H9 (cell line): ENCODE measurements at regions not wholly inside any gene's neighbourhood (a gene's known extent, or its start where the extent isn't known, plus 50 kb on each side); places are given as distances from the start of the nearest gene placed in this dataset.

Experiments
- DNase-seq: peaks from one replicate; pipeline ENCODE4 v3.0.0-alpha.2; 2017
- H2AFZ ChIP-seq: one replicate; pipeline ENCODE4 v1.6.1; 2013; ENCODE audit warnings: mild to moderate bottlenecking, low read length, control low read depth, moderate library complexity
- H2AK5ac ChIP-seq: 2 replicates; pipeline ENCODE4 v1.6.1; 2013; ENCODE audit warnings: low read length, control low read depth, mixed read lengths; ENCODE audit not compliant: insufficient read length
- H2BK120ac ChIP-seq: one replicate; pipeline ENCODE4 v1.6.1; 2013; ENCODE audit warnings: low read depth, mild to moderate bottlenecking, low read length, control low read depth, inconsistent platforms; ENCODE audit not compliant: poor library complexity, severe bottlenecking
- H2BK12ac ChIP-seq: 2 replicates; pipeline ENCODE4 v1.6.1; 2013; ENCODE audit warnings: low read length, control low read depth, mixed read lengths, low read depth; ENCODE audit not compliant: insufficient read length
- H2BK15ac ChIP-seq: 2 replicates; pipeline ENCODE4 v1.6.1; 2013; ENCODE audit warnings: low read depth, low read length, control low read depth
- H2BK20ac ChIP-seq: one replicate; pipeline ENCODE4 v1.6.1; 2013; ENCODE audit warnings: low read depth, mild to moderate bottlenecking, low read length, control low read depth, inconsistent platforms; ENCODE audit not compliant: poor library complexity, severe bottlenecking
- H2BK5ac ChIP-seq: 2 replicates; pipeline ENCODE4 v1.6.1; 2013; ENCODE audit warnings: low read length, control low read depth, mixed read lengths; ENCODE audit not compliant: insufficient read length
- H3K14ac ChIP-seq: 2 replicates; pipeline ENCODE4 v1.6.1; 2013; ENCODE audit warnings: low read length, control low read depth; ENCODE audit not compliant: insufficient read depth
- H3K18ac ChIP-seq: 2 replicates; pipeline ENCODE4 v1.6.1; 2013; ENCODE audit warnings: low read depth, mild to moderate bottlenecking, mixed read lengths, low read length, control low read depth; ENCODE audit not compliant: insufficient read length
- H3K23ac ChIP-seq: 2 replicates; pipeline ENCODE4 v1.6.1; 2013; ENCODE audit warnings: low read length, control low read depth, mixed read lengths, low read depth; ENCODE audit not compliant: insufficient read length
- H3K23me2 ChIP-seq: 2 replicates; pipeline ENCODE4 v1.6.1; 2013; ENCODE audit warnings: low read depth, mild to moderate bottlenecking, mixed read lengths, low read length, control low read depth; ENCODE audit not compliant: insufficient read length, poor library complexity, severe bottlenecking
- H3K27ac ChIP-seq: 2 replicates; pipeline ENCODE4 v1.5.1; 2013; ENCODE audit warnings: low read length, control low read depth, mixed read lengths, low read depth; ENCODE audit not compliant: insufficient read length
- H3K27me3 ChIP-seq: 2 replicates; pipeline ENCODE4 v1.6.1; 2013; ENCODE audit warnings: low read length, control low read depth, inconsistent platforms; ENCODE audit not compliant: insufficient read depth
- H3K4ac ChIP-seq: 2 replicates; pipeline ENCODE4 v1.6.1; 2013; ENCODE audit warnings: low read depth, mild to moderate bottlenecking, control low read depth, inconsistent platforms, low read length, moderate library complexity
- H3K4me1 ChIP-seq: 2 replicates; pipeline ENCODE4 v1.6.1; 2013; ENCODE audit warnings: low read length, control low read depth, inconsistent platforms; ENCODE audit not compliant: insufficient read depth
- H3K4me2 ChIP-seq: 2 replicates; pipeline ENCODE4 v1.6.1; 2013; ENCODE audit warnings: low read length, control low read depth, mixed read lengths; ENCODE audit not compliant: insufficient read length, insufficient read depth
- H3K56ac ChIP-seq: 2 replicates; pipeline ENCODE4 v1.6.1; 2013; ENCODE audit warnings: low read depth, mild to moderate bottlenecking, mixed read lengths, low read length, control low read depth; ENCODE audit not compliant: insufficient read length
- H3K79me1 ChIP-seq: 2 replicates; pipeline ENCODE4 v1.6.1; 2013; ENCODE audit warnings: low read depth, mild to moderate bottlenecking, moderate library complexity, low read length, control low read depth, inconsistent platforms; ENCODE audit not compliant: insufficient read depth, poor library complexity, severe bottlenecking
- H3K79me2 ChIP-seq: 2 replicates; pipeline ENCODE4 v1.6.1; 2013; ENCODE audit warnings: low read length, control low read depth, inconsistent platforms; ENCODE audit not compliant: insufficient read depth
- H3K9ac ChIP-seq: 2 replicates; pipeline ENCODE4 v1.6.1; 2013; ENCODE audit warnings: low read length, control low read depth, mixed read lengths; ENCODE audit not compliant: insufficient read length; ENCODE audit errors: extremely low read depth
- H3K9me3 ChIP-seq: one replicate; pipeline ENCODE4 v1.6.1; 2013; ENCODE audit warnings: low read depth, low read length, inconsistent platforms; ENCODE audit not compliant: control insufficient read depth
- H3T11ph ChIP-seq: one replicate; pipeline ENCODE4 v1.6.1; 2013; ENCODE audit warnings: mild to moderate bottlenecking, low read length, control low read depth, inconsistent platforms
- H4K20me1 ChIP-seq: one replicate; pipeline ENCODE4 v1.6.1; 2013; ENCODE audit not compliant: control insufficient read depth, insufficient read length, insufficient read depth
- H4K5ac ChIP-seq: 2 replicates; pipeline ENCODE4 v1.6.1; 2013; ENCODE audit warnings: low read depth, mild to moderate bottlenecking, mixed read lengths, low read length, control low read depth; ENCODE audit not compliant: insufficient read length
- H4K8ac ChIP-seq: replicated peaks from 2 replicates; pipeline ENCODE4 v1.6.1; 2013; ENCODE audit warnings: low read length, control low read depth, mixed read lengths, low read depth; ENCODE audit not compliant: insufficient read length
- H4K91ac ChIP-seq: 2 replicates; pipeline ENCODE4 v1.6.1; 2013; ENCODE audit warnings: low read depth, mild to moderate bottlenecking, moderate library complexity, mixed read lengths, low read length, control low read depth; ENCODE audit not compliant: insufficient read length
- H3K27ac Mint-ChIP-seq, 3 experiments: 2 replicates in 2 of 3; 3 replicates in 1 of 3; pipeline ENCODE4 v1.8.0; 2020 to 2021; ENCODE audit warnings: mixed read lengths in 3 of 3, mild to moderate bottlenecking in 1 of 3, moderate library complexity in 1 of 3
- H3K27me3 Mint-ChIP-seq: 2 replicates; pipeline ENCODE4 v1.8.0; 2021; ENCODE audit warnings: low read depth, mild to moderate bottlenecking, moderate library complexity, mixed read lengths
- H3K36me3 Mint-ChIP-seq, 3 experiments: 2 replicates in 2 of 3; 3 replicates in 1 of 3; pipeline ENCODE4 v1.8.0; 2020 to 2021; ENCODE audit warnings: low read depth in 3 of 3, mixed read lengths in 3 of 3; ENCODE audit not compliant: insufficient read depth in 1 of 3
- H3K4me1 Mint-ChIP-seq, 2 experiments: 2 replicates each; pipeline ENCODE4 v1.8.0; 2020; ENCODE audit warnings: mixed read lengths in 2 of 2
- H3K4me3 Mint-ChIP-seq, 2 experiments: 2 replicates in 1 of 2; 3 replicates in 1 of 2; pipeline ENCODE4 v1.8.0; 2020 to 2021; ENCODE audit warnings: mild to moderate bottlenecking in 2 of 2, mixed read lengths in 2 of 2, moderate library complexity in 1 of 2
- H3K9me3 Mint-ChIP-seq, 2 experiments: 2 replicates in 1 of 2; 3 replicates in 1 of 2; pipeline ENCODE4 v1.8.0; 2020; ENCODE audit warnings: mild to moderate bottlenecking in 2 of 2, mixed read lengths in 2 of 2, moderate library complexity in 1 of 2
- WGBS: extraction: QIAGEN DNeasy Blood & Tissue Kit; methylation state at CpG from one replicate; pipeline ENCODE4 v1.1.7; 2013; ENCODE audit warnings: missing lambda C conversion rate, low lambda C conversion rate, mixed read lengths; ENCODE audit not compliant: insufficient read length; ENCODE audit errors: extremely low coverage; 5-methylcytosine and 5-hydroxymethylcytosine counted together
- TF ChIP-seq, protein P1 (sequence below): fragments of 200-600 bp; sonication (generic); conservative IDR thresholded peaks from 3 replicates; pipeline ENCODE4 v1.8.0; 2021; ENCODE audit warnings: antibody characterized with exemption, mild to moderate bottlenecking

DNA sequence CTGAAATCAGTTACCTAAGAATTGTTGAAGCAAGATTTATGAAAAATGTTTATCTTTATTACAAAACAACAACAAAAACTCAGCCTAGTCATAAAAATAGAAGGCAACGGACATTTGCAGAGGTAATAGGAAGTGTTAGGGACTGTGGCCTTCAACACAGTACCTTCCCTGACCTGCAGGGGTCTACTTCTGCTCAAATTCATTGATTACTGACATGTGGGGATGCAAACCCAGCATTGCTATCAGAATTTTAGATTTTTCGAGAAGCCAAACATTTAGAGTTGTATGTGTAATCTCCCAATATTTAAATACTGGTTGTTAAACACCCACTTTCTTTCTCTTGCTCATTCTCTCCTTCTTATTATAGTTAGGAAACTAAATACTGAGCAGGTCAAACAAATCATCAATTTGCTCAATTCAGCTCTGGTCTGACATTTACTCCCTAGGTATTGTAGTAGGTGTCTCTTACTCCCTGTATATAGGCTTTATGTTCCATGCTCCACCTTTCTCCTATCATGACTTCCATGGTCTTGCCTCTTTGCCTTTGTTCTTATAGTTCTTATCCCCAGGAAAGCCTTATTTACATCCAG is 198.5 kb downstream of the UBE2E3 start:
- H3K36me3 Mint-ChIP-seq: no peaks in the 10 kb centered on the region
- no peaks in the 10 kb centered on the region for H3K79me1 ChIP-seq
- H3K9me3 ChIP-seq: no peaks in the 10 kb centered on the region
- H3K4me2 ChIP-seq: no peak overlapping the region
- no peak overlapping the region for H2BK12ac ChIP-seq
- no peak overlapping the region for H2AK5ac ChIP-seq
- H3K4me3 Mint-ChIP-seq: no peak overlapping the region
- no peak overlapping the region for H3T11ph ChIP-seq
- H2BK15ac ChIP-seq: no peak overlapping the region
- WGBS: no CpG with 5 or more reads among the region's 2 CpGs
- H4K20me1 ChIP-seq: no peaks in the 10 kb centered on the region
- no peak overlapping the region for H3K27ac Mint-ChIP-seq
- no peak overlapping the region for H2AFZ ChIP-seq
- H4K91ac ChIP-seq: no peak overlapping the region
- no peak overlapping the region for H3K56ac ChIP-seq
- no peaks in the 10 kb centered on the region for H3K23me2 ChIP-seq
- no peaks in the 10 kb centered on the region for H3K4me1 Mint-ChIP-seq
- no peak overlapping the region for H4K5ac ChIP-seq
- TF ChIP-seq, protein P1, sequence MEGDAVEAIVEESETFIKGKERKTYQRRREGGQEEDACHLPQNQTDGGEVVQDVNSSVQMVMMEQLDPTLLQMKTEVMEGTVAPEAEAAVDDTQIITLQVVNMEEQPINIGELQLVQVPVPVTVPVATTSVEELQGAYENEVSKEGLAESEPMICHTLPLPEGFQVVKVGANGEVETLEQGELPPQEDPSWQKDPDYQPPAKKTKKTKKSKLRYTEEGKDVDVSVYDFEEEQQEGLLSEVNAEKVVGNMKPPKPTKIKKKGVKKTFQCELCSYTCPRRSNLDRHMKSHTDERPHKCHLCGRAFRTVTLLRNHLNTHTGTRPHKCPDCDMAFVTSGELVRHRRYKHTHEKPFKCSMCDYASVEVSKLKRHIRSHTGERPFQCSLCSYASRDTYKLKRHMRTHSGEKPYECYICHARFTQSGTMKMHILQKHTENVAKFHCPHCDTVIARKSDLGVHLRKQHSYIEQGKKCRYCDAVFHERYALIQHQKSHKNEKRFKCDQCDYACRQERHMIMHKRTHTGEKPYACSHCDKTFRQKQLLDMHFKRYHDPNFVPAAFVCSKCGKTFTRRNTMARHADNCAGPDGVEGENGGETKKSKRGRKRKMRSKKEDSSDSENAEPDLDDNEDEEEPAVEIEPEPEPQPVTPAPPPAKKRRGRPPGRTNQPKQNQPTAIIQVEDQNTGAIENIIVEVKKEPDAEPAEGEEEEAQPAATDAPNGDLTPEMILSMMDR: peak; percentile 75
- no peak overlapping the region for H3K9ac ChIP-seq
- no peak overlapping the region for H3K23ac ChIP-seq
- H3K9me3 Mint-ChIP-seq: no peaks in the 10 kb centered on the region
- no peak overlapping the region for H3K4ac ChIP-seq
- no peak overlapping the region for H2BK120ac ChIP-seq
- H3K14ac ChIP-seq: no peak overlapping the region
- no peak overlapping the region for H3K27ac ChIP-seq
- H3K4me1 ChIP-seq: no peaks in the 10 kb centered on the region
- H2BK5ac ChIP-seq: no peak overlapping the region
- no peaks in the 10 kb centered on the region for H3K27me3 ChIP-seq
- no peak overlapping the region for H2BK20ac ChIP-seq
- no peaks in the 10 kb centered on the region for H3K27me3 Mint-ChIP-seq
- H3K79me2 ChIP-seq: no peaks in the 10 kb centered on the region
- H4K8ac ChIP-seq: no peak overlapping the region
- H3K18ac ChIP-seq: no peak overlapping the region
- DNase-seq: peak; percentile 36
